ENCODE measurements at regions not wholly inside any gene's neighbourhood (a gene's known extent, or its start where the extent isn't known, plus 50 kb on each side); places are given as distances from the start of the nearest gene placed in this dataset.

DNA sequence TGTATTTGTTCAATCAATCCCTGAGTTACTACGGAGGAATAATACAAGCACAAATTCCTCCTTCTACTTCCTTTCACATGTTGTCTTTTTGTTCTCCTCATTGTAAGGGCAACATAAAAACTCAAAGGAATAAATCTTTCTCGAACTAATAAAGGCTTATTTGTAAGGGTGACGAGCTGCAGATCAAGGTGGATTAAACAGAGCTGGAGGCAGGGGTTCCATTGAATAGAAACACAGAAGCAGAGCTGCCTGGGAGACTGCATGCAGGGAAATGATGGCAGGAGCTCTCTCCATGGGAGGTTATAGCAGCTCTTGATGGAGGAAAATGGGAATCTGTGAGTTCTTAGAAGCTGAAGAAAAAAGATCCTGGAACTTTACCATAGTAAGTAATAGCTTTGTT is 160.2 kb downstream of the CYYR1 start:
- DNase-seq (ENCODE audit: low read depth) = no peak

DNA sequence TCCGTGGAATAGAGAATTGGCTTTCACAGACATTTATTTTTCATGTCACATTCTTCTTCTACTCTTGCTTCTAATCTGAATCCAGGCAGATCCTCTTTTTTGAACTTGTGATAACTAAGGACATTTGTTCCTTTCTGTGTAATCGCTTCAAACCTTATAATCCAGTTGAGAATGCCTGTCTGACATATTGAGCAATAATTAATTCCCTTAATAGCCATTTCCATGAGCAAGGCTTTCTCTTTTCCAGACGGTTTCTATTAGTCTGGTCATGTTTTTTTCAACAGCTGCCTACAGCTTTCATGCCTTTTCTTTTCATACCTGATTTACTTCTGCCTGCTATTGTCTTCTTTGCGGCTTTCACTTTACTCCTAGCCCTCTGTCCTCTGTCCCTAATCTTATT is 163.4 kb downstream of the CYYR1 start:
- no peak for DNase-seq (ENCODE audit: low read depth)

DNA sequence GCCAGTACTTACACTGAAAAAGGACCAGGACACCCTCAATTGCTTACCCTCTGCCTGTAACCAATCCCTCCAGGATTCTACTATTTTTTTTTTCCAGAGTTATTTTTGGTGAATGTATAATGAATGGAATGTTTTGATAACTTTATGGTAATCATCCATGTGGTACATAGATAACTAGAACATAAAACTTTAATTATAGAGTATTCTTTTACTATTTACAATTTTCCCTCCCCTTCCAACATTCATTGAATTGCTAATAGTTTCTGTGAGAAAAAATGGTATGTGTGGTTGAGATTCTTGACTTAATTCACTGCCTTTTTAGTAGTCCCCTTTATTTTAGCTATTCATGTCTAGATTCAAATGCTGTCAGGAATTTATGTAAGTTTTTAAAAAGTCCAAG is 164.6 kb downstream of the CYYR1 start:
- DNase-seq (ENCODE audit: low read depth) = no peak

DNA sequence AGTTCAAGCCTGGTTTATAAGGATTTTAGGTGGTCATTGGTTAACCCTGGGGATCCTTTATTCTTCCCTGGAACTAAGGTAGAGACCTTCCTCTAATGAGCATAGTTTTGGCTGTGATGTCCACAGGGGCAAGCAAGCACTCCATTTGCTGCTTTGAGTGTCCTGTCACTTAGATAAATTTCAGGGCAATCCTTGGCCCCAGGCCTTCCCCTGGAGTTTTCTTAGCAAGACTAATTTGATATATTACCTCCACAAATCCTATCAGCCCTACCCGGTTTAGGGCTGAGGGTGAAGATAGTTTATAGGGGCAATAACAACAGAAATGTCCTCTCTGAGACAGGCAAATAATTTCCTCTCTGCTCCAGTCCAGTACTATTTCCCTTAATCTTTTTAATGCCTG is 166.6 kb downstream of the CYYR1 start:
- DNase-seq (ENCODE audit: low read depth) = no peak

DNA sequence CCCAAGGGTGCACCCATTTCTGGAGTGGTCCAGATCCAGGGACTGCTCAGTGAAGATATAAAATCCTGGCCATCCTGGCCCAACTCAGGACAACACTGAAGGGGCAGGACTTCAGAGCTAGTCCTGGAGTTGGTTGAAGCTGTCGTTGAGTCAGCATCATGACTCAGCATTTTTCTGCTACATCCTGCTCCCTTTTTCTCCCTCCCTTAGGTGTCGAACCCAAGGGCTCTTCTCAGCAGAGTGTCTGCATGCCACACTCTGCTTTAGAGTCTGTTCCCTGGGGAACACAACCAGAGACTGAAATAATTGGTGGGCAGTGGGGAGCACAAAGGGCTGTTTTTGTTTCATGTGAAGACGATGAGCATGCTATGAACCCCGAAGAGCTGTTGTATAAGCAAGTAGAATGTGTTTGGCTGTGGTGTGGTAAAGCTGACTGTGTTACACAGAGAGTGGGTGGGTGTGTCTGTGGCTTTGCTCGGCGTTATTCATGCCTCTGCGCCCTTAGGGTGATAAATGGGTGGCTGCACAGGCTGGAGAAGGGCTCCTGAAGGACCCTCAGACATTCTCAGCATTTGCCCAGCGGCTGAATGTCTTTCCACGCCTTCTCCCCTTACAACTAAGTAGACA is 167.2 kb downstream of the CYYR1 start:
- peak; percentile 2 for DNase-seq (ENCODE audit: low read depth)

DNA sequence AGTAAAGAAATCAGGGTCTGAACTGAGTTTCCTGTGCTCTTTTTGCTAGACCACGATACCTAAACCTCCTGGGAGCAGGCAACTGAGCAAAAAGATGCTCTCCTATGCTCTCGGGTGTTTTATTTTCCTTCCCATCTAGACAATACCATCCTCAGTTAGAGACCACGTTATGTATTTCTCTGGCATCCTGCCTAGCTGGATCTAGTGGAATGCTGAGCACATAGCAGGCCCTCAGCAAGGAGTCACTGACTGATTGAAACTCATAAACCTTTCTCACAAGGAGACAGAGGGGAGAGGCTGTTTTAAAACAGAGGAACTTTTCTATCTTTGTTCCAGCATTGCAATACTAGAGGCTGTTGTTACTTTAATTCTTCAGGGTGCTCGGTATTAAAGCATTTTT is 168.0 kb downstream of the CYYR1 start:
- DNase-seq (ENCODE audit: low read depth) = no peak

DNA sequence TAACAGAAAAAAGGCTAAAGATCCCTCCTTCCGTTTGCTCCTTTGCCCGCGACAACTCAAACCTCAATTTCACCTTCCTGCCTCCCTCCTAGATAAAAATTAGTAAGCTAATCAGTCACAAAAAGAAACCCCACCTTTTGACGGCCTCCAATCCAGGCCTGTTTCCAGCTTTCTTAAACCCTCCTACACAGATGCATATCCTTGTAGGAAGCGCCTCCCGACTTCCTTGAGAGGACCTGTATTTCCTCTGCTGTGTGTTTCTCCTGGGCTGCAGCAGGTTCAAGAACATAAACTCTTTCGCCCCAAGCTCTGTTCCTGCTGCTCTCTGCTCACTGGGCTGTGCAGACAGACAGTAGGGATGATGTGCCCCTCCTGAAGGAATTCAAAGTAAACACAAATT is 168.8 kb downstream of the CYYR1 start:
- no peak for DNase-seq (ENCODE audit: low read depth)

DNA sequence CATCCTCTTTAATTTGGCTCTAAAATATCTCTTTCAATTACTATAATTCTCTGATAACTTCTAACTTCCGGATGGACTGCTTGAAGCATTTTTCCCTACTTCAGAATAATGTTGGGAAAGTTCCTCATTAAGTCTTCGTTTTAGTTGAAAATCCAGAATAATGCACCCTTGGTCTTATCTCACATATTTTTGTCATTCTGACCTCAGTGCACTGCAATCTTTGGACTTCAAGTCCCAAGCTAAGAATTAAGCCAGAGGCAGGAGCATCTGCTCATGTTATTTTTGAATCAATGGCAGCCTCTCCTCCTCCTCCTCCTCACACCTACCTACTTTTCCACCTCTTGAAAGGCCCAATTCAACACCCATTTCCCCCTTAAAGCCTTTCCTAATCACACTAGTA is 169.8 kb downstream of the CYYR1 start:
- no peak for DNase-seq (ENCODE audit: low read depth)

DNA sequence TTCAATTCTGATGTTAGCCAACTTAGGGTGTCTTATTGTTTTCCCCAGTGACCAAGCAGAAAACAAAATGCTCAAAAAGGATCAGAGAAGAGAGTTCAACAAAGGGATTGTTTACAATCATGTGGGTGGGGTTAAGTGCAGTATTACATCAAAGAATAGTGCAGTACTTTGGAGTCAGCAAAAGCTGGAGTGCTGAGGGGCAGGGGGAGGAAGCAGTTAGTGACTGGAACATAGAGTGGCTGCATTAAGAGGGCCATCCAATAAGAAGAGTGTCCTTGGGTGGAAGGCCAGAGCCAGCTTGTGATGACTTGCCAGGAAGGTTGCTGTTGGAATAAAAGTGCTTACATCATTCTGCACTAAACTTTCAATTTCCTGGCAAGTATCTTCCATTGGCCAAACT is 175.5 kb downstream of the CYYR1 start:
- no peak for DNase-seq (ENCODE audit: low read depth)

DNA sequence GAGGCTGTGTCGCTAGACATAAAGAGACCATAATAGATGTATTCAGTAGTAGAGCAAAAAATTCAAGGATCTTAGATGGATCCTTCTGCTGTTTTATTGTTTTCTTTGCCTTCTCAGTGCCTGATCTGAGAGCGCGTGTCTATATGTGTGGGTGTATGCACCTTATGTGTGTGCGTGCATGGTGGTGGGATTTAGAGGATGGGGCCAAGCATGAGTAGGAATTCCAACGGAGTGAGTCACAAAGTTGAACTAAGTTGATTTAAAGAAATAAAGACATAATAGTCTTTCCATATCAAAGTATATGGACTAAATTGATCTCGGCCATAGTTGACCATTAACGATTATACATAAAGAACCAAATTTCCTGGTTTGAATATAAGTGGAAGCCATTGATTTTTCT is 178.7 kb downstream of the CYYR1 start:
- DNase-seq (ENCODE audit: low read depth) = no peak

DNA sequence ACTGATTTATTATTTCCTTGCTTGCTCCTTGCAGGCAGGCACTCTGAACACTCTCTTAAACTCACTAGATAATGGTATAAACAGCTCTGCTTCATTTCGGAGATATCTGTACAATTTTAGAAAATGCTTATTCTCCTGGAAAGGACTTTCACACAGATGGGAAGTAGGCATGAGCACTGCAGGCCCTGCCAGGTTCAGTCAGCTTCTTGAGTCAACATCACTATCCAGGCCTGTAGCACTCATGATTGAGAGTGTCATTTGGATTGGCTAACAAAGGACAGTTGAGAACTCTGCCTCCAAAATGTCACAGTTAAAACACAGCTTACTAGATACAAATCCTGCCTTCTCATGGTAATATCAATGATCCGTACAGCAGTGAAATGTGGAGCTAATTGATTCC is 181.9 kb downstream of the CYYR1 start:
- DNase-seq (ENCODE audit: low read depth) = no peak

DNA sequence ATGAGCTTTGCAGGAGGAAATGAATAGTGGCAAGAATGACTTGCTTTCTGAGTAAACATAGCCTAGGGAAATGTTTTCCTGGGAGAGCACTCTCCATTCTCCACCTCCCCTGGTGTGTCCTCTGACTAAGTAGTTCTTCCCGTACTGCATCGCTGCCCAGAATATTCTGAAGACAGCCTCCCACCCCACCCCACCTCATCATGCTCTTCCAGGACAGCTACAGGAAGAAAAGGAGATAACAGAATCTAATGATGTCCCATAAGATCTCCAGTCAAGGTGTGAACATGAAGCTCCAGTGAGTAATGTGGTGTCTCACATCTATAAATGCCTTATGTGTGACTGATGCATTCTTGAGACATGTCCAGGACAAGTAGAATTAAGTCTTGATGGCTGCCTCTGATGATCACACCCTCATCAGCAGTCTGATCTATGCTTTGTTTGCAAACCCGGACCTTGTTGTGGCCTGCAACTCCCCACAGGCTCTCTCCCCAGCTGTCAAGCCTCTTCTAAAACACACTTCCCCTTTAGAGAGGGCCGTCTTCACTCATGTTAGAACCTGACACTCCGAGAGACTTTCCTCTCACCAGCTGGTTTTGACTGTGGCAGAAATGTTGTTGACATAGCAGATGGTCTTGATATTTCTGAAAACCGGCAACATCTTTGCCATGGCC is 183.0 kb downstream of the CYYR1 start:
- DNase-seq (ENCODE audit: low read depth) = no peak

DNA sequence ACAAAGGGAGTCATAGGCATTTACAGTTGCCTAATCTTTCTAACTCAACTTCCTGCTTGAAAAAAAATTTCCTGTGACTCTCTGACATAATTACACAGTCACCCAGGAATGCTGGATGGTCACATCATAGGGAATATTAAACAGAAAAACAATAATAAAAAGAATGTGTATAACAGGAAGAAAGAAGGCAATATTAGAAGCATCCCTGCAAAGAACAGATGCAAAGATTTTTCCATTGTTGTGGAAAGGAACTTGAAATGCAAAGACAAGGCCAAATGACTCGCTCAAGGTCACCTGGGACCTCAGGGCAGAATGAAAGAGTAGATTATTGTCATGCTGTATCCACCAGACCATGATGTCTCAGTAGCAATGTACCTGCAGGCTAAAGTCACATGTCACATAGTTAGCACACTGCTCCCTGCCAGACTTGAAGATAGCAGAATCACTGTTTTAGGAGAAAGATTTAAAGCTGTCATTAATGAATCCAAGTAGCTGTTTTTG is 184.3 kb downstream of the CYYR1 start:
- DNase-seq (ENCODE audit: low read depth) = no peak

DNA sequence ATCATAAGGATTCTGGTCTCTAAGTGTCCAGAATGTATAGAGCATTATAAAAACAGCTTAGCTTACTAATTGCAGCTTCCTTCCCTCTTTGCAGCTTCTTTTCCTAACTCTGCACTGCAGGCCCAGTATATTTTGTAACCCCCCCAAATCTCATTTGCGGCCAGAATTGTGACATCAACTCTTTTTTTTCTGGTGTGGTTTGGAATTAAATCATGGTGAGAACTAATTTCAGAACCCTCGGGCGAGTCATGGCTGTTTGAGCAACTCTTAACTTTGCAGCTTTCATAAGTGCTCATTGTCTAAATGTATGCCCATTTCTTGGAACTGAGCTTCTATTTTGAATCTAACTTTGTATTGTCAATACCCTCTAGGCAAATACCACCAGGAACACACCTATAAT is 187.4 kb downstream of the CYYR1 start:
- DNase-seq (ENCODE audit: low read depth) = no peak

DNA sequence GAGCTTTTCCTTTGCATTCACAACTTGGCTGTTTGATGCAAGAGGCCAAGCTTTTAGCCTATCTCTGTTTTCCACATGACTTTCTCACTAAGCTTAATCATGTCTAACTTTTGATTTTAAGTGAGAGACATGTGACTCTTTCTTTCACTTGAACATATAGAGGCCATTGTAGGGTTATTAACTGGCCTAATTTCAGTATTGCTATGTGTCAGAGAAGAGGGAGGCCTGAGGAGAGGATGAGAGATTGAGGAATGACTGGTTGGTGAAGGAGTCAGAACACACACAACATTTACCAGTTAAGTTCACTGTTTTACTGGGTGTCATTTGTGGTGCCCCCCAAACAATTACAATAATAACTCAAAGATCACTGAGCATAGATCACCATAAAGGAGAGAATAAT is 193.5 kb downstream of the CYYR1 start:
- no peak for DNase-seq (ENCODE audit: low read depth)

DNA sequence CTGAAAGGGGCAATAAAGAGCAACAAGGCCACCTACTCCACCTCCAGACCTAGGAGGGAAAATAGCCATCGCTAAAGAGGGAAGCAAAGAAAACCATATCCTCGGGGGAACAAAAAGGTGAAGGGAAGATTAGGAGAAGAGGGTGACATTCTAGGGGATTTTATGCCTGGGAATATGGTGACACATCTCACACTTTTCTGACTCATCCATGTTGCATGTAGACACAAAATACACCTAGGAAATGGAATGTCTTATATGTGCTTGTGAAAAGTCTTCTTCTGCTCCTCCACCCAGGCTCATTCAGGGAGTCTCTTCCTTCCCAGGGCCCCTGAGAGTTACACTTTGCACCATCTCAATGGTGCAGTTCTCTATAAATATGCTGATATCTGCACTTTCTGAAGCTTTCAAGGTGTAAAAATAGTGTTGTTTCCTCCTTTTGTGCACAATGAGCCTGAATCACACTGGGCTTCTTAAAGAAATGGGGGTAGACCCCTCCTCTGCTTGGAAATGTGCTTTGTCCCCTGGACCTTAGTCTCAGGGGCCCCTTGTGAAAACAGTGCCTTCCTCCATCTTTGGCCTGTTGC is 195.9 kb downstream of the CYYR1 start:
- no peak for DNase-seq (ENCODE audit: low read depth)

DNA sequence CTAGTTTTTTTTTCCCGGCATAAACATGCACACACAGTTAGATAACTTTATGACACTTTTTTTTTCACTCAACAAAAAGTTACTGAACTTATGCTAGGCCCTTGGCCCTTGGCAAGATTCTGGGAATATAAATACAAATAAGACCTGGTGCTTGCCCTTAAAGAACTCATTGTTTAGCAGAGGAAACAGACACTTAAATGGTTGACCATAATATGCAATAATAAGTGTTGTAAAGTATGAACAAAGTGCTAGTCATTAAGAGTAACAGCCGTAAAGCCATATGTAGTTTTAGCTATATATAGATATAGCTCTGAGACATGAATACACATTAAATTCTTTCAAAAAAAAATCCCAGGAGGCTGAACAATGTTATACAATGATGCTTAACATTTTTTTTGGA is 198.3 kb downstream of the CYYR1 start:
- DNase-seq (ENCODE audit: low read depth) = no peak

DNA sequence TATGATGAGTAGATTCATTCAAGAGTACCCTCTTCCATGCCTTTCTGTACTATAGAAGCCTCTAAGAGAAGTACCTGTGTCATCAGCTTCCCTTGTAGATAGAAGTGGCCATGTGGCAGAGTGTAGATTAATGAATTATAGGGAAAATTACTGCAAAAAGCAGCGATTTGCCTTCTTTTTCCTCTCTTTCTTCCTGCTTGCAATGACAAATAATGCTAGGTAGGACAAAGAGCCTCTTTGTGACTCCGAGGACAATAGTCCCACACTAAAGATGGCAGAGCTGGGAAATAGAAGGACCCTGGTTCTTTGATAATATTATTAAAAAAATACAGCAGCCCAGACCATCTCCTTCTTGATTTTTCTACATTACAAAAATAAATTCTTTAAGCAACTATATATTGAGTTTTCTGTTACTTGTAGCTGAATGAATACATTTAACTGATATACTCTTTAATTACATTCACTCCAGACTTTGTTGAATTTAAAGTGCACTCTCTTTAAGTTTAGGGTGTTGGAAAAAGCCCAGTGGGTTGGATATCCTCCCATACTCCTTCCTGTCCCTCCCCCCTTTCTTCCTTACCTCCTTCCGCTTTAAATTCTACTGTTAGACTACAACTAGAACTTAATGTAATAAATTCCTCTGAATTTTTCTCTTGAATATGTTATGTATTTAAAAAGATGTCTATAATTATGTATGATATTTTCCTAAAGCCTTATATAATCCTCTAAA is 198.2 kb upstream of the APP start:
- no peak for DNase-seq (ENCODE audit: low read depth)

DNA sequence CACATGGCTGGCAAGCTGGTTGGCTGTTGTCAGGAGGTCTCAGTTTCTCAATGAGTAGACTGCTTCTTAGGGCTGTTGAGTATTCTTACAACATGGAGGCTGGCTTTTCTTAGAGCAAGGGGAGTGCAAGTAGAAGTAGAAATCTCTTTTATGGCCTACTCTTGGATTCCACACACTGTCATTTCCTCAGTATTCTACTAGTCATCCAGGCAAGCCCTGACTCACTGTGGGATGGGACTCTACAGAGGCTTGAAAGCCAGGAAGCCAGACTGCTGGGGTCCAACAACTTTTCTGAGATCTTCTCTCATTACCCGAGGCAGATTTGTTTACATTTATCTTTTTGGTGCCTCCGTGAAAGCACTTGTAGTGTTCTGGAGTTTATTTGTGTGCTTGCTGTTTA is 196.2 kb upstream of the APP start:
- DNase-seq (ENCODE audit: low read depth) = no peak

DNA sequence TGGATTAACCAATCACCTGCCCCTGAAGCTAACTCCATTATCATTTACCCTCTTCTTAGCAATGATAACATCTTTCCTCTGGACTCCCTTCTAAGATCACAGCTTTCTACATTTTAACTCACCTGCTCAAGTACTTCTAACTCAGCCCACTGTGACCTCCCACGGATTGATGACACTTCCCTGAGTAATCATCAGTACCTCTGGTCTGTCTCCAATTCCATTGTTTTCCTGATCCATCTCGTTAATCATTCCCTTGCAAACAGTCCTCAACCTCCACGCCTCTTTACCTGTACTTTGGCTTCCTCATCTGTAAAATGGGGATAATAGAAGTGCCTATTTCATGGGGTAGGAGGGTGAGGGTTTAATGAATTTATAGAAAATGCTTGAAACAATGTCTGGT is 195.3 kb upstream of the APP start:
- DNase-seq (ENCODE audit: low read depth) = no peak

DNA sequence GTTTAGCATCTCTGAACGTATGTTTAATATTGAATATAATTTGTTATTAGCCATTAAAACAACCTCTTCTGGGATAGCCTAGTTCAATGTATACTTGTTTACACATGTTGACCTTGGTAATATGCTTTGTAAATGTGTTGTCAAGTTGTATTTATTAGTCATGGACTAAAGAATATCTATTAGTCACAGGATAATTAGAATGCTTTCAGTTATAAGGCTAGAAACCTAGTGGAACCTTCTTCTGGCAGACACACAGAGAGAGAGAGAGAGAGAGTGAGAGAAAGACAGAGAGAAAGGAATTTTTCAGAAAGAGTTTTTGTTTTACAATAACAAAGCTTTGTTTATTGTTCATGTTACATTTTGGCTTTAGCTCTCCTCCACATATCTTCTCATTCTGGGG is 181.1 kb upstream of the APP start:
- no peak for DNase-seq (ENCODE audit: low read depth)

DNA sequence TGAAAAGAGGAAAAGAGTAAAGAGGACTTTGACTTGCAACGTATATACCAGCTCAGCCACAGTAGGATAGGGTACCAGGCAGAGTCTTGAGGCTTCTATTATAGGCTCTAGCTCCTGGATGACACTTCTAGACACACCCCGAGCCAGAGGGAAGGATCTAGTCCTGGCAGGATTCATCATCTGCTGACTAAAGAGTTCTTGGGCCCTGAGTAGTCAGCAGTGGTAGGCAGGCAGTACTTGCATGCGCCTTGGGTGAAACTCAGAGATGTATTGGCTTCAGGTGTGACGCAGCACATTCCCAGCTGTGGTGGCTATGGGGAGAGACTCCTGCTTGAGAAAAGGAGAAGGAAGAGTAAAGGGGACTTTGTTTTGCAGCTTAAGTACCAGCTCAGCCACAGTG is 162.3 kb upstream of the APP start:
- DNase-seq (ENCODE audit: low read depth) = no peak

Data from Daoy (cell line).